Ammon's horn (tissue), 1 donor: ENCODE measurements at regions not wholly inside any gene's neighbourhood (a gene's known extent, or its start where the extent isn't known, plus 50 kb on each side); places are given as distances from the start of the nearest gene placed in this dataset.
A peak's percentile ranks its signal among the peaks of the same experiment; 100 is the strongest.

Source experiments
- DNase-seq: peaks from one replicate; pipeline ENCODE4 v3.0.0-alpha.2; 2016; ENCODE audit warnings: low spot score

GRCh38 chr20:40738976-40739375 lies 49.9 kb upstream of the MAFB start:
- no peak for DNase-seq

- DNase-seq: no peak
These were observed 50.8 kb upstream of the MAFB start for GRCh38 chr20:40739841-40740240.

GRCh38 chr20:40741507-40742106 lies 52.6 kb upstream of the MAFB start:
- peak; percentile 39 for DNase-seq

GRCh38 chr20:40743141-40743775 lies 54.2 kb upstream of the MAFB start:
- no peak for DNase-seq

- DNase-seq: peak; percentile 61
These were observed 55.2 kb upstream of the MAFB start for GRCh38 chr20:40744072-40744817.

GRCh38 chr20:40744818-40745175 lies 55.8 kb upstream of the MAFB start:
- no peak for DNase-seq

- no peak for DNase-seq
These were observed 57.2 kb upstream of the MAFB start for GRCh38 chr20:40746251-40746650.

GRCh38 chr20:40748182-40748581 lies 59.1 kb upstream of the MAFB start:
- no peak for DNase-seq

GRCh38 chr20:40749985-40750506 lies 61.0 kb upstream of the MAFB start:
- DNase-seq: no peak

- DNase-seq: no peak
These were observed 61.6 kb upstream of the MAFB start for GRCh38 chr20:40750541-40751035.

GRCh38 chr20:40753472-40753871 lies 64.4 kb upstream of the MAFB start:
- DNase-seq: no peak

GRCh38 chr20:40754339-40754943 lies 65.4 kb upstream of the MAFB start:
- DNase-seq: peak; percentile 24

- no peak for DNase-seq
These were observed 68.1 kb upstream of the MAFB start for GRCh38 chr20:40757087-40757486.

- DNase-seq: no peak
These were observed 69.8 kb upstream of the MAFB start for GRCh38 chr20:40758790-40759189.

- no peak for DNase-seq
These were observed 71.4 kb upstream of the MAFB start for GRCh38 chr20:40760399-40760798.

GRCh38 chr20:40763646-40764295 lies 74.7 kb upstream of the MAFB start:
- peak; percentile 82 for DNase-seq

GRCh38 chr20:40765814-40766480 lies 76.9 kb upstream of the MAFB start:
- no peak for DNase-seq

- DNase-seq: no peak
These were observed 78.0 kb upstream of the MAFB start for GRCh38 chr20:40766790-40767614.

GRCh38 chr20:40767615-40767924 lies 78.5 kb upstream of the MAFB start:
- DNase-seq: no peak

GRCh38 chr20:40768105-40768504 lies 79.1 kb upstream of the MAFB start:
- DNase-seq: no peak
